ENCODE measurements at regions not wholly inside any gene's neighbourhood (a gene's known extent, or its start where the extent isn't known, plus 50 kb on each side); places are given as distances from the start of the nearest gene placed in this dataset.

- DNase-seq (ENCODE audit: low read depth, low spot score): no peak
Observed at GRCh38 chr2:10985260-10985659, 73.5 kb downstream of the KCNF1 start.

DNA sequence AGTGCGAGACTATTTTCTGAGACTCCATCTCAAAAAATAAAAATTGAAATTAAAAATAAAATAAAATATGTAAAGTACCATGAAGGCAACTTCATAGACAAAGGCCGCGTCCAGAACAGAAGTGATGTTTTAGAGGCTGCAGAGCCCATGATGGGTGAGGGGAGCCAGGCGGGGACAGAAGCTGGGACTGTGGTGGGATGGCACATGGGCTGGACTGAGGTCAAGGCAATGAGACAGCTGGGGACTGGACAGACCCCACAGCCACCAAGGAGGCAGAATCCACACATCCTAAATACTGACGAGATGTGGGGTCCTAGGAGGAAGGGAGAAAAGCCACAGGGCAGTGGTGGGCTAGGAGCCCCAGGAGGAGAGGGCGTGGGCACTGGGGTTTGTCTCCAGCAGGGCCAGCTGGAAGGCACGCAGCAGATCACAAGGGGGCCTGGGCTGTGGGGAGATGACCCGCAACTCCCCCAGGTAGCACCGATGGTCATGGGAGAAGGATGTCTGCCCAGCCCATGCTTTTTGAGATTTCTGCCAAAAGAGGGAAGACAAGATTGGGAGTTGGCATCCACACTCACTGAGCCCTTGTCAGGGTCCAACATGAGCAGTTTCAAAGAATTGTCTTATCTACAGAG is 74.3 kb downstream of the KCNF1 start:
- DNase-seq (ENCODE audit: low read depth, low spot score): no peak

DNA sequence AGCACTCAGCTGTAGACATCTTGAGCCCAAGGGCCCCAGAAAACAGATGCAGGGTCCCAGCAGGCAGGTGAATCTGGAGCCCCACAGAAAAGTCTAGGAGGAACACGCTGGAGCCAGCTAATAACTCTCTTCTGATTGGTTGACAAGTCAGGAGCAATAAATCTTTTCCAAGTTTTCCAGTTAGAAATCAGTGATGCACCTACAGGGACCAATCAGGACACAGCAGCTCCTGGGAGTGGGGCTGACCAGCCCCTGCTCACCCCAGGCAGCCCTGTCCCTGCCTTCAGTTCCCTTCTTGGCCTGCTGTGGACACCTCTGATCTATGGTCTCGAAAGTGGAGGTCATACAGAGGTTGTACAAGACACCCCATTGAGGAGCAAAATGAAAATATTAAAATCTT is 75.7 kb downstream of the KCNF1 start:
- DNase-seq (ENCODE audit: low read depth, low spot score): no peak

- DNase-seq (ENCODE audit: low read depth, low spot score): no peak
Observed at GRCh38 chr2:10987861-10988260, 76.1 kb downstream of the KCNF1 start.

- DNase-seq (ENCODE audit: low read depth, low spot score): no peak
Observed at GRCh38 chr2:10989151-10989550, 77.4 kb downstream of the KCNF1 start.

- DNase-seq (ENCODE audit: low read depth, low spot score): no peak
Observed at GRCh38 chr2:10989782-10990181, 78.0 kb downstream of the KCNF1 start.

DNA sequence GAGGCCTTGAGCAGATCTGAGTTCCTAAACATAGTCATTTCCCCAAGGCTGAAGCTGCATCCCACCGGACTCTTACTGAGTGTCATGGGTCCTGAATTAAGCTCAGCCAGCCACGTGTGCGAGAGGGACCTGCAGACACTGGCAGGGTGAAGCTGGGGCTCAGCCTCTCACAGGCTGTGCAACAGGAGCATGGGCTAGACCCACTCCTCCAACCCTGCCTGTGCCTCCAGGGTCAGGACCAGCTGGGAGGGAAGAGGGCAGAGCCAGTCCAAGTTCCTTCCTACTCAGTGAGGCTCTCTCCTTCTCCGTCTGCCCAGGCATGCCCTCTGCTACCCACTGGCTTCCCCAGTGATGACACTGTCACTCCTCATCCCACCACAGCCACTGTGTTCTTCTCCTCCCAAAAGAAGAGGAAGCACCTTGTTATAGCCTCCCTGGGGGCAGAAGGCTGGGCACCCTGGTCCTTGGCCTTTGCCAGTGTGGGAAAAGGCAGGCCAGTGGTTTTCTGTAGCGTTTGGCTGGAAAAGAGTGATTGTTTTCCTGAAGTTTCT is 78.9 kb downstream of the KCNF1 start:
- DNase-seq (ENCODE audit: low read depth, low spot score): no peak

DNA sequence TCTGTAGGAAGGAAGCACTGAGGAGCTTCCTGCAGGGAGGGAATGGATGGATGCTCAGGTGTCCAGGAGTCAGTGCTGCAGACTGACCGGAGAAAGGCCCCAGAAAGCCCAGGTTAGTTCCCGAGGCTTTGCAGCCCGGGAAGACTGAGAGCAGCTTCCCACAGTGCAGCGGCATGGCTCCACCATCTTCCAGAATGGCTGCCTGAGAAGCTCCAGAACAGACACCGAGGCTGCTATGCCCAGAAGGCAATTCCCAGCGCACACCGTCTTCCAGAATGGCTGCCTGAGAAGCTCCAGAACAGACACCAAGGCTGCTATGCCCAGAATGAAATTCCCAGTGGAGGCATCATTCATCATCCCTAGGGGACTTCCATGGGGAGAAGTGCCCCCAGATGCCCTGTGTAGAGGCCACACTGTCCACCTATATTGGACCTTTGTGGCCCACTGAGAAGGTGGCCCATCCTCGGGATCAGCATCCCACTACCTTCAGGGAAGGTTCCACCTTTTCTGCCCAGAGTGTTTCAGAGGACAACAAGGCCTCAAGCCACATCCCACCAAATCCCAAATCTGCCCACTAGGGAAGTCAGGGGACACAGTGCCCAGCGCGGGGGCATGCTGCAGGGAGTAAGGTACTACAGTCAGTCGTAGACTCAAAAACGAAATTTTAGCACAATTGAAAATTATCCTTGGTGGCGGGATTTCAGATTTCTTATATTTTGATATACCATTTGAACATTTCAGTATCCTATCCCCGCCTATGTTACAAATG is 80.5 kb downstream of the KCNF1 start:
- DNase-seq (ENCODE audit: low read depth, low spot score): no peak

GRCh38 chr2:10993001-10993481 is 81.3 kb downstream of the KCNF1 start:
- DNase-seq (ENCODE audit: low read depth, low spot score): no peak

- no peak for DNase-seq (ENCODE audit: low read depth, low spot score)
Observed at GRCh38 chr2:10995366-10995970, 83.7 kb downstream of the KCNF1 start.

DNA sequence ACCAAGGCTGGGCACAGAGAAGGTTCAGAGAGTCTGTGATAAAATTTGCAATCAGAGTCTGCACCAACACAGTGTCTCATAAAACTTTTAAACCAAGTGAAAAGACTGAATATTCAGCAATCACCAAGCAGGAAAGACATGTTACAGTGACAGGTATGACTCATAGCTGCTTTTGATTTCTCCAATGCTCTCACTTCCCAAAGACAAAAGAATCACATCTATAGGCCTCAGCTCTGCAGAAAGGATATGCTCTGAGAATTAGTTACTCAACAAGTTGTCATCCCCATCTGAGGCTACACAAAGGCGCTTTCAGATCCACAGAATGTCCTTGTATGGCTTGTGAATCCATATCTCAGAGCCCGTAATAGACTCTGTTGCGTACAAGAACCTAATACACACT is 92.5 kb downstream of the KCNF1 start:
- no peak for DNase-seq (ENCODE audit: low read depth, low spot score)

DNA sequence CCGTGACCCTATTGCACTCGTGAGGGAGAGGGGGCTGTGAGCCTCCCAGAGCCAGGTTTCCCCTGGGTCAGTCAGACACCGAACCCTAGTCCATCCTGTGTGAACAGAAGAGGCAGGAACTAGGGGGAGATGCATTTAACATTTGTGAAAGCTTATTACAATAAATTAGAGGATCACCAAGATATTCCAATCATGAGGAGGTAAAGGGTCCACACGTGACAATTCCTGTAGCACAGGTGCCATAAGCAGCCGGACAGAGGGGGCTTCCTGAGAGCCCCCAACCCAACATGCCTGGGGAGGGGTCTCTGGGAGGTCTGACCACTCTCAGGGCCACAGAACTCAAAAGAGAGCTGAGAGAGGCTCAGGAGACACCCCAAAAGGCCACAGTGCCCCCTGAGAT is 93.3 kb downstream of the KCNF1 start:
- DNase-seq (ENCODE audit: low read depth, low spot score): no peak

DNA sequence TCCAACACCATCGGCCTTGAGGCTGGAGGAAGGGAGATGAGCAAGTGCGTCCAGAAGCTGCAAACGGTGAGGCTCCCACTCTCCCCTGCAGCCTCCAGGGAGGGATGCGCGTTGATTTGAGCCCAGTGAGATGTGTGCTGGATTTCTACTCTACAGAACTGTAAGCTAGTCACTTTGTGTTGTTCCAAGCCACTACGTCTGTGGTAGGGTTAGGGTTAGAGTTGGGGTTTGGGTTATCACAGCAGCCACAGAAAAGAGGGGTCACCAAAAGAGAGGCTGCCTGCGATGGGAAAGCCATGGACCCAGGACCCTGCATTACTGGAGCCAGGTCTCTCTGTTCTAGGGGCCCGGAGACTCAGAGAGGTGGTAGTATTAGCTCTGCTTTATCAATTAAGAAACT is 94.5 kb downstream of the KCNF1 start:
- DNase-seq (ENCODE audit: low read depth, low spot score): no peak

- no peak for DNase-seq (ENCODE audit: low read depth, low spot score)
Observed at GRCh38 chr2:11007331-11008264, 95.9 kb downstream of the KCNF1 start.

DNA sequence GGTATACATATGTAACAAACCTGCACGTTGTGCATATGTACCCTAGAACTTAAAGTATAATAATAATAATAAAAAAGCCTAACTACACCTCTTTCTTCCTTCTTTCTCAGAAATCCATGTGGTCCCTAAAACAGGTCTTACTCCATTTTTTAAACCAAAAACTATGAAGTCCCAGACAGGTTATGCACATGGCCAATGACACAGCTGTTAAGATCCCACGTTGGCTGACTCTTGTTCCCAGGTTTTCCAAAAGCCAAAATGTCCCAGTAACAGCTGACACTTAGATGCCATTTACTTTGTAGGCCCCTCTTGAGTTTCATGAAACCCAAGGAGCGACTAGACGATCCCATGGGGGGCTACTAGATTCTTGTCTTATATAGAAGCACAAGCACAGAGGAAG is 97.0 kb downstream of the KCNF1 start:
- no peak for DNase-seq (ENCODE audit: low read depth, low spot score)

GRCh38 chr2:11009176-11009575 is 97.4 kb downstream of the KCNF1 start:
- DNase-seq (ENCODE audit: low read depth, low spot score): no peak

- DNase-seq (ENCODE audit: low read depth, low spot score): no peak
Observed at GRCh38 chr2:11009891-11010290, 98.2 kb downstream of the KCNF1 start.

DNA sequence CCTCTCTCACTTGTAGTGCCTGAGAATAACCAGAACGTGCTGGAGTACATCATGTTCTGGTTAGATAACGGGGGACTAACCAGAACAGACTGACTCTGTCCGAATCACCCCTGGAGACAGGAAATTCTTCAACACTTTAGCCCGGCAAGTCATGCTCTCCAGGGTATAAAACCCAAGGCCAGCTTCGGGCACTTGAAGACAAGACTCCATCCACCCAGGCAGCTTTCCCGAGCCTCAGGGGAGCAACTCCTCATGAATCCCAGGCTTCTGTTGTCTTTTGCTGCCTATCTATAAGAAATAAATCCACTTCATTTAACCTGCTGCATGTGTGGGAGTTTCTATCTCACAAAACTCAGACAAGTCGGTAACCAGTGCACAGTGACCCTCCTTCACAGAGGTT is 99.6 kb downstream of the KCNF1 start:
- no peak for DNase-seq (ENCODE audit: low read depth, low spot score)

DNA sequence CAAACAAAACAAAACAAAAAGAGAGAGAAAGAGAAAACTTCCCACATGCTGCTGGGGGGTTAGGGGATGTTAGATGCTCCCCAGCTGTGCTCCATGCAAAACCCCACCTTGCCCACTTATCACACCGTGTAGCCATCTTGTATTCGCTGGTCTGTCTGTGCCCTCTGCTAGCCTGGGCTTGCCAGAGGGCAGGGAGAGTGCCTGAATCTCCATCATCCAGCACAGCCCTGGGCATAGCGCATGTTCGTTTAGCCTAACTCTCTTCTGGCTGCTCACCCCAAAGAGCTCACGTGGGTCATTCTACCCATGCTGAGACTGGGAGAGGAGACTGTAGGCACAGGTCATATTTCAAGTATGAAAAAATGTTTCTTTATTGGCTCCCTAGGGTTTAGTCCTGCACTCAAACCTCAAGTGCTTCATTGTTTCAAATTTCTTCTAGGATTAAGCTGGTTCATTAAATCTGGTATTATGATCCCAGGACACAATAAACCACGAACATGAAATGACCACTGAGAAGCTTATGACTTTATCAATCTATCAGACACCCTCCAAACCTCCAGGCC is 100.5 kb downstream of the KCNF1 start:
- no peak for DNase-seq (ENCODE audit: low read depth, low spot score)

- no peak for DNase-seq (ENCODE audit: low read depth, low spot score)
Observed at GRCh38 chr2:11013196-11013595, 101.5 kb downstream of the KCNF1 start.

- no peak for DNase-seq (ENCODE audit: low read depth, low spot score)
Observed at GRCh38 chr2:11014026-11014425, 102.3 kb downstream of the KCNF1 start.

Data from smooth muscle cell of the brain vasculature (primary cell).